ENCODE measurements at regions not wholly inside any gene's neighbourhood (a gene's known extent, or its start where the extent isn't known, plus 50 kb on each side); places are given as distances from the start of the nearest gene placed in this dataset.

DNA sequence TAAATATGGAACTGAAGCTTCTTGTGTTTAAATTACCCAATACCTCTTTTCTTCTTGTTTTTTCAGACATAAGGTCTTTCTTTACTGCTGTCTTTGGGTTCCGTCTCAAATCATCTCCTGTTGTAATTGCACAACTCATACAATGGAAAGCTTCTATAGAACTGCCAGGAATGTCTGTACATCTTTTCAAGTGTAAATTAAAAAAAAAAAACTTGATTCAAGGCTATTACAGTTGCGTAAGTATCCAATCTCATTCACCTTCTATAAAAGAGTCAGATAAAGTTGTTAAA lies 243.5 kb downstream of the ICE1 start:
- no peak for TF ChIP-seq NFIC (IDR thresholded peaks at IDR 0.05)
- no peak for TF ChIP-seq MAX (IDR thresholded peaks at IDR 0.05)
- TF ChIP-seq REST (IDR thresholded peaks at IDR 0.05; ENCODE audit: low read depth): no peak
- TF ChIP-seq CREB1 (IDR thresholded peaks at IDR 0.05; ENCODE audit: low read depth): no peak
- TF ChIP-seq, protein P1, sequence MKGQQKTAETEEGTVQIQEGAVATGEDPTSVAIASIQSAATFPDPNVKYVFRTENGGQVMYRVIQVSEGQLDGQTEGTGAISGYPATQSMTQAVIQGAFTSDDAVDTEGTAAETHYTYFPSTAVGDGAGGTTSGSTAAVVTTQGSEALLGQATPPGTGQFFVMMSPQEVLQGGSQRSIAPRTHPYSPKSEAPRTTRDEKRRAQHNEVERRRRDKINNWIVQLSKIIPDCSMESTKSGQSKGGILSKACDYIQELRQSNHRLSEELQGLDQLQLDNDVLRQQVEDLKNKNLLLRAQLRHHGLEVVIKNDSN (IDR thresholded peaks at IDR 0.05): no peak
- TF ChIP-seq EP300 (IDR thresholded peaks at IDR 0.05; ENCODE audit: borderline replicate concordance): no peak
- no peak for TF ChIP-seq ZBTB7A (IDR thresholded peaks at IDR 0.05; ENCODE audit: low read depth)
- no peak for TF ChIP-seq TEAD4 (IDR thresholded peaks at IDR 0.05)
